C4-2B (cell line): ENCODE measurements at regions not wholly inside any gene's neighbourhood (a gene's known extent, or its start where the extent isn't known, plus 50 kb on each side); places are given as distances from the start of the nearest gene placed in this dataset.

Experiments used
- CTCF ChIP-seq: fragments of 450-650 bp; conservative IDR thresholded peaks from 2 replicates; pipeline ENCODE4 v1.5.1; 2017; ENCODE audit warnings: mild to moderate bottlenecking
- ZFX ChIP-seq: fragments of 450-650 bp; IDR thresholded peaks from 2 replicates; pipeline ENCODE4 v1.6.1; 2017

GRCh38 chr12:80033448-80033847 is 65.9 kb upstream of the OTOGL start:
- TF ChIP-seq CTCF (no peak), ZFX (no peak)
